ENCODE measurements at regions not wholly inside any gene's neighbourhood (a gene's known extent, or its start where the extent isn't known, plus 50 kb on each side); places are given as distances from the start of the nearest gene placed in this dataset.

DNA sequence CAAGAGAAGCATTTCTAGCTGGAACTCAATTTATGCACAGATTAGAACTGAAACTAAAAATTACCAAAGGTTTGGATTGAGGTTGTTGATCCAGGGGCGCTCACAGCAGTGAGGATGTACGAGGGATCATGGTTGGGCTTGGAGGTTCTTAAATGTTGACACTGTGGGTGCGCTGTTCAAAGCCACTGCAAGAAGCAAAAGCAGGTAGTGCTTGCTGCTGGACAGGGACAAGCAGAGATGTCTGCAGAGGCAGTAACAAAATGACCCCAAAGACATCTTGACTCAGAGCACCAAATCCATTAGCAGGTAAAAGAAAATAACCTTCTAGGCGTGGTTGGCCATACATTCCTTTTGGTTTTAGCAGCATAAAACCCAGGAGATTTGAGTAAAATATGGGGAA lies 468.4 kb downstream of the ZSWIM6 start:
- no peak for DNase-seq

DNA sequence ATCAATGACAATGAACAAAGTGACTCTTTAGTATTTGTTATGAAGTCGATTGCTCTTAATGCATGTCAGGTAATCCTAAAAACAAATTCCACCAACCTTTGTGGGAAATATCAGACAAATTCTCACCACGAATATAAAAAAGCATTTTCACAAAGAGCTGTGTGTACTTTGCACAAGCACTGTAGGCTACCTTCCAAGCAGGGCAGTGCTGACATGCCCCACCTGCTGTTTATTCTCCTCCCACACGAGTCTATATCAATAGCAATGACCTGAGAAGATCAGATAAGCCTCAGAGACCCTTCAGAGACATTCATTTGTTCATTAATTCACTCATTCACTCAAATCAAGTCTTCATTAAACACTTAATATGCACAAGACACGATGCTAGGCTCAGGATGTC lies 469.1 kb downstream of the ZSWIM6 start:
- DNase-seq, result no peak

DNA sequence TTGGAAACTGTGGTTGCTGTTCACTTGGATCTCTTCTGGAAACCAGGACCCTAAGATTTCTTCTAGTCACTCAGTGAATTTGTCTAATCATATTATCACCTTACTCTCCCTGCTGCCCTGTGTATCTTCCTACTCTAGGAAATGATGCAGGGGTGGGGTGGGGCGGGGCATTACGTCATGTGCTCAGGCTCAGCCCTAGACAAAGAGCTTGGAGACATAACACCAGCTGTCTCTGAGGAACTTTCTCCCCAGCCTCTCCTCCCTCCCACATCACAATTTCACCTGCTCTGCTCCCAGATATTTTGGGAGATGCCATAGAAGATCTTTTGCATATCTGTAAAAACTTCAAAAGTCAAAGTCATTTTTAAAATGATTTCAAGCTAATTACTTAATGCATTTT lies 470.4 kb downstream of the ZSWIM6 start:
- DNase-seq, result no peak

DNA sequence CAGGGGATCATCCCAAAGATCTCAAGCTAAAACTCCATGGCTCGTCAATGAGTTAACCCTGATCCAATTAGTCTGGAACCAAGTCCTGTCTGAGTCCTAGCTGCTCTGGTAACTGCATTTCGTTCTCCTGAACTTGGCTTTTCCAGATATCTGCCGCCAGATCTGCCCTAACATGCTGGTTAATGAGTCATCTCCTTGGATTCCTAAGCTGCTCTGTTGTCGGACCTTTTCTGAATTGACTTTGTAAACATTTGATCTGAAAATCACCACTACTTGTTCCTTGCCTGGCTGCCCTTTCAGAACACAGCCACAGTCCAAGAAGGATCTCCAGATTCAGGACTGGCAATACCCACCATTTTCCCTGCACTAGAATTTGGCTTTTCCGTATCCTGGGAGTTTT lies 473.0 kb downstream of the ZSWIM6 start:
- no peak for DNase-seq

DNA sequence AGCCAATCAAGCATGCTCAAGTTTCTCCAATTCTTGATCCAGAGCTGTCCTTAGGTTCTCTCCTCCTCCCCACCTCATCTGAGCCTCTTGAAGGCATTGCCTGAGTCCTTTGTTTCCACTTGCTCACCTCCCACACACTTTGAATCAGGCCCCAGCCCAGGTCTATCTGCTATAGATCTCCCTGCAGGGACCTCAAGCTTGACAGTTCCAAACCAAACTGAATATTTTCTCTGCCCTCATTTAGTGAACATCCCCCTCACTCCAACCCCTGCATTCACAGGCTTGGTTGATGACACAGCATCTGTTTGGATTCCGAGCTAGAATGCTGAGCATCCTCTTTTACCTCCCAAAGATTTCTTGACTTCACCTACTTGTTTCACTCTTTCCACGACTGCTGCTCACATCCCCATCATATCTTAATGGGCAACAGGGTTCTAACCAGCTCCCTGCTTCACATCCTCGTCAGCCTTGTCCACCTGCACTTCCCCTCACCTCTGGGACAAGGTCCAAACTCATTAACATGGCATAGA lies 474.5 kb downstream of the ZSWIM6 start:
- DNase-seq, result no peak

DNA sequence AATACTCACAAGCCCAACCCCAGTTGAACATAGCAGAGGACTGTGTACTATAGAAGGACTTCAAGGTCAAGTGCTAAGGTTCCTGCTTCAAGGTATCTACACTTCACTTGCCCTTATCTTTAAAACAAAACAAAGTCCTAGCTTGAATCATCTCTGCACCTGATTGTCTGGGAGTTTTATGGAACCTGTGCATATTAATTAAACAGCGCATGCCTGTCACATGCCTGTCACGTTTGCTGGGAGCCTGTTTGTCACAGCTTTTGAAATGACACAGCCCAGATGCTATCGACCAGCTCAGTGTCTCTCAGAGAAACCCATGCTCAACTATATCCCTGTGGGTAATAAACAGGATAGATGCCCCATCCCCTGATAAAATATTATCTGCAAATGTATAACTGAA lies 476.0 kb downstream of the ZSWIM6 start:
- no peak for DNase-seq

DNA sequence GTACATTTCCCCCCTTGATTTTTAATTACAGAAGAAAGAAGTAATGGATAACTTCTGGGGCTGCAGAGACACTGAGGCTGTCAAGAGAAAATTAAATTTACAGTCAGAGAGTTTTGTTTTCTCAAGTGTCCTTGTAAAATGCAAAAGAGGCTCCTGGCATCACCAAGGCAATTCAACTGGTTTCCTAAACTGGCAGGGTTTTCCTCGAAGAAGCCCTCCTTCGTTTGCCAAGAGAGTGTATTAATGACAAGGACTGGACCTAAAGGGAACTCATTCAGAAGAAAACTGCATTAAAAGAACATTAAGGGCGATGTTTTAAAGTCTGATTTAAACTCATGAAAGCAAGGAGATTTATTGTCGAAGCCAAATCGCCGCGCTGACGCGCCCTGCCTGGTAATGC lies 476.9 kb downstream of the ZSWIM6 start:
- DNase-seq, result no peak

DNA sequence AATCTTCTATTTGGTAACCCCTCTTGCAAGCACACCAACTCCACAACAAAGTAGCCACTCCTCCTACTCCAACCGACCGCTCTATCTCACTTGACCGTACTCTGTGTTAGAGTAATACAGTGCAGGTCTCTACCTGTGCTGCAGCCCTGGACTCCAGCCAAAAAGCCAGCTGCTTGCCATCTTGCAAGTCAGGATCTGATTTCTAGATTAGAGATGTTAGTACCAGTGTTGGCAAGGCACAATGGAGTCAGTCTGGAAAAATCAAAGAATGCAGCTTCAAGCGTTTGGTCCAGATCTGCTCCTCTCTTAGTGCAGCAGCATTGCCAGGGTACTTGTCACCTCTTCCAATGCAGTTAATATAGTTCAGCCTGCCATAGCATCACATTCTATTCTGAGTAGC lies 477.6 kb downstream of the ZSWIM6 start:
- peak; percentile 19 for DNase-seq

DNA sequence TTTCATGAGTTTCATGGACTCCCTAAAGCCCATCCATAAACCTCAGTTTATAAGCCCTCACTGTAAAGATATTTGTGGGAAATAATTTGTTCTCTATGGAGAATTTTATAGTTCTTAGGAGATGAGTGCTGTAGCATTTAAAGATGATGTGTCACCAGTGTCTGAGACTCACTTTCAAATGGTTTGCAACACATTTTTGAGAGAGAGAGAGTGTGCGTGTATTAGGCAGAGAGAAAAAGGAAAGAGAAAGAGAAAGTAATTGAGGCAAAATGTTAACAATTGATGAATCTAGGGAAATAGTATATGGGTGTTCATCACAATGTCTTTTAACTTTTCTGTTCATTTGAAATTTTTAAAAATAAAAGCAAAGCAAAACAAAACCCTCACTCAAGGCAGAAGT lies 479.0 kb downstream of the ZSWIM6 start:
- no peak for DNase-seq

DNA sequence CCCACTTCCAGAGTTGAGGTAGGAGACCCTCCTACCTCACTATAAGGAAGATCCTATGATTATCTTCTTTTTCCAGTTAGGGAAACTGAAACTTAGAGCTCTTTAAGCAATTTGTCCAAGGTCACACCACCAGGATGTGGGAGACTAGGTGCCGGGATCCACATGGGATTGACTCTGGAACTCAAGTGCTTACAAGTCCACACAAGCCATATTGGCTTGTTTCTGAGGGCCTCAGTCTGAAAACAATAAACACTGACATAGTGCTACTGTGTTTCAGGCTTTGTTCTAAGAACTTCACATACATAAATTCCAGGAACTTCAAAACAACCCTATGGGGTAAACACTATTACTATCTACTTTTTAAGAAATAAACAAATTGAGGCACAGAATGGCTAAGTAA lies 481.3 kb downstream of the ZSWIM6 start:
- no peak for DNase-seq

DNA sequence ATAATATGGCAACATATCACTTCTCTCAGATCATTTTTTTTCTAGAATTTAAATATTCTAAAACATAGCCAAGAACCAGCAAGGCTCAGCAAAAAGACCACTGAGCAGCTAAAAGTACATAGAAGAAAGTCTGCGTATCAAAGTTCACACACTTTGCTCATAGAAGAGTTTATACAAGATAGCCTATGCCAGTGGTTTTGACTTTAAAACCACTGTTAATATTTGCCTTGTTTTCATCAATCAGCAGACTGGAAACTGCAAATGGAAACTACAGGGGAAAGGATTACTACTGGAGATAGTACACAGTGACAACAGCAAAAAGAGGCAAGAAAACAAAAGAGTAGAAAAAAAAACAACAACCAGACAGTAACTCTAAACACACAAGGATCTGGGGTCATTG lies 483.3 kb downstream of the ZSWIM6 start:
- DNase-seq, result no peak

DNA sequence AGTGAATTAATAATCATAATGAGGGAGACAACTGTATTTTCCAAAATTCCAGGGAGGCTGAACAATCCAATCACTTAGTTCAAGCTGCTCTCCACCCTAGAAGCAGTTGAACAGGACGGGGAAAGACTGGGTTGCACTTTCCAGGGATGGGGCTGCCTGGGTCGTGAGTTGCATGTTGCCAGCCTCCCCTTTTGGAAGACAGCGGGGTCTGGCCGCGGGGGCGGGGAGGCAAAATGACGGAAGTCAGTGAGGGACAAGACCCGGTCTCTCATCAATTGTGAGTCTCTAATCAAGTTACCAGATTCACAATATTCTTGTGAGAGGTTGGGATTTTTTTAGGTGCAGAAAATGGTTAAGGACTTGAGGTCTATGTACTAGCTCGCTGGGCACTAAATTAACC lies 484.1 kb downstream of the ZSWIM6 start:
- no peak for DNase-seq

DNA sequence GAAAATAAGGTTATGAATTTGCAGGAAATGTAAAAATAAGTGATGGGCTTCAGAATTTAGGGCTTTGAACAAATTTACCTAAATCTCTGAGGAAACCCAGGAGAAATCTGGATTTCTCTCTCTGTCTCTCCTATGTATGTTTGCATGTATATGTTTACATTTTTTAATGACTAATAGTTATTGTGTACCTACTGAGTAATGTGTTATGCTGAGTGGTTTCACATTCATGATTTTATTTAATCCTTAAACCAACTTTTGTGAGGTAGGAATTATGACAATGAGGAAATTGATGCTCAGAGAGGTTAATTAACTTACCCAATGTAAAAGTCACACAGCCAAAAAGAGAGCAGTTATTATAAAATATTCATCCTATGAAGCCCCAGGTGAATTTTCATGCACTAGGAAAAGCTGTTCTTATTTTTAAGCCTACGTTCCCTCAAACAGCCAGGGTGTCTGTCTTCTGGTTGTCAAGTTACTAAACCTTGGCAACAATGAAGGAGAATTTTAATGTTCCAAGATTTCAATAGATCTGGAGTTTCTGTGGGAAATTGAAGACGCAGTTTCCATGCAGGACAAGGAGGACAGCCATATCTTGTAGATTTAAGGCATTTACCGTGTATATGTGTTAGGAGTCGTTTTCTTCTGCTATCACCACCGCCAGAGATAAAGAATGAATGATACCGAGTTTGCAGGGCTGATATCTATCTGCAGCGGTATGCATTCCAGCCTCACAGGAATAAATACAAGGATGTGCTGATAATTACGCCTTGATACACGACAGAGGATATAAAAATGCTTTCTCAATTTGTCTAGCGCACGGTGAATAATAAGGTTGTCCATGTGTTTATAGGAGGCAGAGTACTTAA lies 484.8 kb downstream of the ZSWIM6 start:
- DNase-seq, result no peak

DNA sequence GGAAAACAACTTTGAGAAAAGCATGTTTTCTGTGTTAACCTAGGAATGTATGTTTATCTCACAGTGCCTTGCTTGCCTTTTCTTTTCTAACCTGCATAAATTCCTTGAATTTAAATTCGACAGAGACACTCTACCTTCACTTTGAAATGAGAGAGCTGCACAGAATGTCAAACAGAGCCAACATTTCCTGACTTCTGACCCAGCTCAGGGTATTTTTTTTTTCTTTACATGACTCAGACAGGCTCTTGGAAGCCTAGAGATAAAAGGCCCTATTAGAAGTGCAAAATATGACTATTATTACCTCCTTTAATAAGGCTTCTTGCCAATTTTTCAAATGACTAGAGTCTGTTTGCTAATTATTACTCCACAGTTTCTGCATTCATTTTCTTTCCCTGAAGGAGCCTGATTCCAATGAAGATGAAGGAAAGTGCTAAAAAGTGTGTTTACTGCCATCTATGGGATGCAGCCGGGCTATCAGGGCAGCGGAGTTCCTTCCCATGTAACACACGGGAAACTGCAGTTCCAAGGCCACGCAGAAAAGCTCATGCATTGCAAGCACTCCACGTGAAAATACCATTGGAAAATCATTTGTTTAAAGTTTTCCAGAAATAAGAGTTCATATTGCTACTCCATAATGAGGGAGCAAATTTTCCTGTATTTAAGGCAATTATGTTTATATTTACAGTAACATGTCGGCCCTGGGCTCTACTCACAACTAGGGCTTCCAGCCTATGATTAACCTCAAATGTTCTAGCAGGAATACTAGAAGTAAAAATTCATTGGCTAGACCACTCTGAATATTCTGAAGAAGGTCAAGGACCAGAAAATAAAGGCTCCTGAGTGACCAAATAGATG lies 485.6 kb downstream of the ZSWIM6 start:
- peak; percentile 15 for DNase-seq

DNA sequence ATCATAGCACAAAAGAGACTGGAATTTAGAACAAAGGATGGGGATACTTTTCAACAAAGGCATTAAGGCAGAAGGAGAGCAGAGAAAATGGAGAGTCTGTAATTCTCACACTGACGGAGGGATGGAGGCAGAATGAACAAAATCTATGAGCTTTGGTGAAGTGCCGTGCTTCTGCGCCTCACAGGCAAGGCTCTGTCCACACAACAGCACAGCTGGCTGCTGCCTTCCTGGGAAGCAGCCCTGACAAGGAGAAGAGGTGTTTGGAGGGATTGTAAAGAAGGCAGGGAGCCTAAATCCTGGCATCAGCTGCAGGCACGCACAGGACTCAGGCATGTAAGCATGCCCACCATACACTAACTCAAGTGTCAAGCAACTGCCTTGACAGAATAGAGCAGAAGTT lies 485.2 kb upstream of the KIF2A start:
- DNase-seq, result no peak

DNA sequence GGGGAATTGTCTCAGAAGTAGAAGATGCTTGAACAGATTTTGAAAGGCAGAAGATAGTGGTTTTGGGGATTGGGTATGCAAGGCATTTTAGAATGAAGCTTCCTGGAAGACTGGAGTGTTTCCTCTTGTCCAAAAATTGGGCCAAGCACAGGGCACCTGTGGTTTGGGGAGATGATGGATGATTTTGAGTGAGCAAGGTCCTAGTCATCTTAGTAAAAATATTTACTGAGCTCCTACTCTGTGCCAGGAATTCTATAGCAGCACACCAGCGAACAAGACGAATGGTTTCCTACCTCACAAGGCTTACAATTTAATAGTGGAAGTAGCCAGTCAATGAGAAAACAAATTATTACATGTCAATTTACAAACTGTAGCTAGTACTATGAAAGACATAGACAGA lies 484.4 kb upstream of the KIF2A start:
- DNase-seq, result no peak

DNA sequence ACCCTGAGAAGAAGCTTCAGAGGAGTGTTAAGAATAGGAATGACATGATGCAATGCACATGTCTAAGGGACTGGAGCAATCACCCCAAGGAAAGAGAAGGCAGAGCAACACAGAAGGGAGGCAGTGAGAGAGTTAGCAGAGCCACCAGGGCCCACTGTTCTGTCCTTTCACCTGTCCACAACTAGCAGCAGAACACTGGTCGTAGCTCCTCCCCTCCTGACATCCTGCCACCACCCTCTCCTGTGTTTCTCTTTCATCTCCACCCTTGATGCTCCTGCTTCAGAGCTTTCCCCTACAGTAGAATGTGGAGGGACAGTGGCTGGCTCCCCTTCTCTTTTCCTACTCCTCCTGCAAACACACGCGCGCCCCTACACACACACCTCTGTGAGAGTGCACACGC lies 483.4 kb upstream of the KIF2A start:
- DNase-seq, result no peak

DNA sequence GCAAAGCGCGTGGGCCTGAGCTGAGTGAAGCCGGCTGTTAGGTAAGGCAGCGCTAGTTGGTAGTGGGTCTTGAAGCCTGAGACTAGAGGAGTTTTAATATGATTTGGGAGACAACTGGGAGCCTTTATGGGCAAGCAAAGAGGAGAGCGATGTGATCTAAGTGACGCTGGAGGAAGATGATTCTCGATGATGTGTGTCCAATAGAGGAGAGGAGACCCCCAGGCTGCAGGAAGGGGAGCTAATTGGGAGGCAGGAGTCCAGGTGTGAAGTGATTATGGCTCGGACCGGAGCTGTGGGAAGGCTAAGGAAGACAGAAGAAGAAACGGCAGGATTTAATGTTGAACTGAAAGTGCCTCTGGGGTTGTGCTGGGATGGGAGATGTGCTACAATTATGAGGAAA lies 482.9 kb upstream of the KIF2A start:
- DNase-seq, result no peak

DNA sequence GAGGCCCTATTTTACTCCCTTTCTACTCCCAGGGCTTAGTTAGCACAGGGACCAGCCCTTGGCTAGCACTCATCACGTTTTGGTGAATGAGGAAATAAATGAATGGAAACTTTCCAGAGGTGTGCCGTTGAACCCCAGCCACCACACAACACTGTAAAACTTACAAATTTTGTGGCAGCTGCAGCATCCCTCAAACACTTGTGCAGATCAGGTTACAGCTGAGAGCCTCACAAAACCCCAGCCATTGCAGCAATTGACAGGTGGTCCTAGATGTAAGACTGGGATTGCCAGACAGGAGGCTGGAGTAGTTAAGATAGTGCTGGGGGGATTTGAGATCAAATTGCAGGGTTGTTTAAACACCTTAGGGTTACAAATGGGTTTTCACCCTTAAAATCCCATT lies 482.2 kb upstream of the KIF2A start:
- DNase-seq, result peak; percentile 31

DNA sequence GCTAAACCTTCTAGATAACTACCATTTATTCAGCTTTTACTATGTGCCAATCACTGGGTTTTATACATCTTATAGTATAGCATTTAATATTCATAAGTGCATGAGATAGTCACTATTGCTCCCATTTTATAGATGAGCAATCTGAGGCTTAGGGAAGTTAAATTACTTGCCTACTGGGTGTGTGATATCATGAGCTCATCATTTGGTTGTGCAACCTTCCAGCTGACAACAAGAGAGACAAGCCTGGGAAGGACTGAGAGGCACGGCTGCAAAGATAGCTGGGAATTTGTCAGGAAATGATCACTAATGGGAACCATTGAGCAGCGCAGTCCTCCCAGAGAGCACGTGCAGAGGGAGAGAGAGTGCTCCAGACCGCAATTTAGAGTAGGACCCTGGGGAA lies 481.6 kb upstream of the KIF2A start:
- no peak for DNase-seq

DNA sequence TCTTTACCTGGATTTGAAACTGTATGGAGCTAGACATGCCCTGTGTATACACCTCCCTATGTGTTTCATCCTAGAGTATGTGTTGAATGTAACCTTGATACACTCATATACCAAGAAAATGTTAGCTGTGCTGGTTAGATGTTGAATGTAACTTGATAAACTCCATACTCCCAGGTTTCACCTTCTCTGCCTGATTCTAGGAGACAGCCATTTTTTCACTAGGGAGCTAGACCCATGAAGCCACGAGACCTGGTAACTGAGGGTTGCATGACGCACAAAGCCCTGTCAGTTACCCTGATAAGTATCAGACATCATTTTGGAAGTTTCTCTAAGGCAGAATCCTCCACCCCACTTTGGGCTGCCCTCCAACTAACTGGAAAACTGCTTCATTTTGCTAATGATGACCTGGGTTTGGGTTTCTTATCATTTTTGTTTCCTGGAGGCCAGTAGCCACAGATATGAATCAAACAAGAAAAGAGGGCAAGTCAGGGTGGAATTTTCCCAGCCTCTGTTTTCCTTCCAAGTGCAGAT lies 478.5 kb upstream of the KIF2A start:
- DNase-seq, result no peak

DNA sequence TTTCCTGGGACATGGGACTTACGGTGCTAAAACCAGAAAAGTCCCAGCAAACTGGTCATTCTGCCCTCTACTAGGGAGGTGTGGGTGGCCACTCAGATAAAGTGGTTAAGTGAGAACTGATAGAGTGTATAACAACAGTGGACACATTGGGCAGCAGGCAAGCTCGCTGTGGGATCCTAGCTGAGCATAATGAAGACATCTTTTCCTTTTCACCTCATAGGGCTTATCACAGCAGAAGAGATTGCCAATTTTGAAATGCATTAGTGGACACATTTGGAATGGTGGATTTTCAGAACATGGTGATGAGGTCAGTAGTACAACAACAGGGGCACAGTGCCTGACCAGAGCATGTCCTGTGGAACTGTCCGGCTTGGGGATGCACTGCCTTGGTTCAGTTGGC lies 477.1 kb upstream of the KIF2A start:
- no peak for DNase-seq

DNA sequence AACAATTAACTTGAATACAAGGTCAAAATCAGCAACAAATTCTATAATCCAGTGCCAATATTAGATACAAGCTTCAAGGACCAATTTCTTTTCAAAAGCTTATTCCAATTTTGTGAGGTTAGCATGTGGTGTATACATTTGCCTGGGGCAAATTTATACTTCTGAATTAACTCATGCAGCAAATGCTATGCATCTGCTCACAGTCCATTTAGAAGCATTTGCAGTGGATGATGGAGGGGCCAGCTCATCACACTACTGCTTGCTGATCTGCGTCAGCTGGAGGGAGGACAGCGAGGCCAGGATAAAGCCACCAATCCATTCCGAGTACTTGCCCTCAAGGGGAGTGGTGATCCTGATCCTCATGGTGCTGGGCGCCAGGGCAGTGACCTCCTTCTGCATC lies 474.3 kb upstream of the KIF2A start:
- DNase-seq, result peak; percentile 66

DNA sequence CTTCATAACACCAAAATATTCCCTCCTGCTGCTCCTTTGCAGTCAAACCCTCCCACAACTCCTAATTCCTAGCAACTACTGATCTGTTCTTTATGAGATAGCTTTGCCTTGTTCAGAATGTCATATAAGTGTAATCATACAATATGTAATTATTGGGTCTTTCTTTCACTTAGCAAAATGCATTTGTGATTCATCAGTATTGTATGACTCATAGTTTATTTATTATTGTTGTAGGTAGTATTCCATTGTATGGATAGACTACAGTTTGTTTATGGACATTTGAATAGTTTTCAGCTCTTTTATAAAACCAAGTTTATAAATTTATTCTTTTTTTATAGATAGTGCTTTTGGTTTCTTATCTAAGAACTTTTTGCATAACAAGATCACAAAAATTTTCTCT lies 468.2 kb upstream of the KIF2A start:
- DNase-seq, result no peak
